HG02642 (cell line): ENCODE measurements at regions not wholly inside any gene's neighbourhood (a gene's known extent, or its start where the extent isn't known, plus 50 kb on each side); places are given as distances from the start of the nearest gene placed in this dataset.

Source experiments
- ATAC-seq: cut with Tn5 transposase; IDR thresholded peaks from one replicate; pipeline ENCODE4 v1.9.1; 2021; ENCODE audit warnings: mild to moderate bottlenecking; ENCODE audit not compliant: unreplicated experiment, poor library complexity

DNA sequence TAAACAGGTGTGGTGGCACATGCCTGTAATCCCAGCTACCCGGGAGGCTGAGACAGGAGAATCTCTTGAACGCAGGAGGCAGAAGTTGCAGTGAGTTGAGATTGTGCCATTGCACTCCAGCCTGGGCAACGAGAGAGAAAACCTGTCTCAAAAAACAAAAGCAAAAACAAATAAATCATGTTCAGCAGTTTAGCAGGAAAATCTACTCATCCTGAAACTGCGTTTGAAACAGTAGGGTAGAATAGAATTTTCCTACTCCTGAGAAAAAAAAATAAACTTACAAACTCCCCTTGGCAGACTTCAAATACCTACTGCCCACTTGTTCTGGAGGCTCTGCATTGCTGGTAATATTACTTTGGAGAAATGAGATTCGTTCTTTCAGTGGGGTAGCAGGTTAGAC lies 367.7 kb downstream of the GADD45G start:
- no peak for ATAC-seq

DNA sequence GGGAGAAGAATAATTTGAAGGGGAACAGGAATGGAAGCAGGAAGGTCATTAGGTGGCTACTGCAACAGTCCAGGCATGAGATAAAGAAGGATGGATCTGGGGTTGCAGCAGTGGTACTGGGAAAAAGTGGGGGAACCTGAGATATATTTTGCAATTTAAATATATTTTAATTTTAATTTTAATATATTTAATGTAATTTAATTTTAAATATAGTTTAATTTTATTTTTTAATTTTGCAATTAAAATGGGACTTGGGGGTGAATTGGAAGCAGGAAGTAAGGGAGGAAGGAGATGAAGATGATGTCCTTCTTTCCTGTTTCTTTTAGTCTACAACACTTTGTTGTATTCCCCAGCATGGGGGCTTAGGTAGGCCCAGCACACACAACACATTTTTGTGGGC lies 369.8 kb downstream of the GADD45G start:
- no peak for ATAC-seq

DNA sequence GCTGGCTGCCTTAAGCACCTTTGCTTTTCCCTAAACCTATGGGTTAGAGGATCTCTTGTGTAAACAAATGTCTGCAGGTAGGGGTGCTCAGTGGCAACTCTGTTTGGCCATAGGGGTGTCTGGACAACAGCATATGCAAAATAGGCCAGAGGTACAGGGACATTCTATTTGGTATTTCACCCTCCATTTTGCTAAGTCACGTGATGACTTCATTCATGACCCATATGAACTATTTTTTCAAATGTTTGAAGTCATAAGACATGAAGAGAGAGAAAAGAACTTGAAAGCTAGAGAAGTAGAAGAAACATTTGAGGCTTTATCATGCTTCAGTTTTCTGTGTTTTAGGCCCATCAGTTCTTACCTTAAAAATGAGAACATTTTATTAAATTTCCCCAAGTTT lies 370.2 kb downstream of the GADD45G start:
- ATAC-seq = no peak

DNA sequence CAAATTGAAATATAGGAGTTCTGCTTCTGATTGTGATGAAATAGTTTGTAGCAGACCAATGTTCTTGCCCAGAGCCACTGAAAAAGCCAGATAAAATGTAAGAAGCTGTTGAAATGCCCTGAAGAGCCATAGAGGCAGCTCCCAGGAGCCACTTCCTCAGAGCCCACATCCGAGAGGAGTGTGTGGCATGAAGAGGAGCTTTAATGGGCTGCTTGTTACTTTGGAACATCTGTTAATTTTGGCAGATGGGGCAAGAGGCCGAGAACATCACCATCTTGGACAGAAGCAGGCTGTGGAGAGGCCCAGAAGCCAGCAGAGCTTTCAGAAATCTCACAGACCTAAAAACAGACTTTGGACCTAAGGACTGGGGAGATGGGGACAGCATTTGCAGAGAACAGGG lies 370.8 kb downstream of the GADD45G start:
- ATAC-seq = no peak

DNA sequence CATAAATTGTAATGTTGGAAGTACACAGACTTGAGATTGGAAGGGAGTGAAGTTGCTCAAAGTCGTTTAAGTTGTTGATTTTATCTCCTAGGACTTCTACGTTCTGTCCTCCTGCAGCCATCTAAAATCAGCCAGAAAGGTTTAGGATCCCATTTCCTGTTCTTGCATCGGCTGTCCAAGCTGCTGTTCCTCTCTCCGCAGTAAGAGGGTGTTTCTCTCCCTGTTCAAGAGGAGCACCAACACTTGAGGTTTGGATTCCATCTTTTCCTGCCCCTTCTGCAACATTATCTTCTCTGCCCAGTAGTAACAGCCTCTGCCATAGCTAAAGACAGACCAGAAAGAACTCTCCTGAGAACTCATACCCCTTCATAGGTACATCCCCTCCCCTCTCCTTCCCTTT lies 373.4 kb downstream of the GADD45G start:
- ATAC-seq = no peak

DNA sequence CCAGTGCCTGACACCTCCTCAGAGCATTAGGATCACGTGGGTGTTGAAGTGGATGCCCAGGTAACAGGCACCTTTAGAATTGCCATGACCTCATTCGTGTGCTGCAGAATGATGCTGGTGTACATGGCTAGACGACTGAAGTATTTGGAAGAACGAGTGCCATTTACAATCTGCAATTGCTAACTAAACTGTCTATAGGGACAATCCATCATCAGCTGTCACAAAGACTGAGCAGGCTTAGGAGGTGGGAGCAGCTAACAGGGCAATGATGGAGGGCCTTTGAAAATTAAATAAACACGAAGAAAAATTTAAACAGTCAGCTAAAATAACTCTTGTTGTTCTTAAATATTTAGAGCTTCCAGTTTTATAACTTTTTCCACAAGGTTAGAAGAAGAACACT lies 375.8 kb downstream of the GADD45G start:
- ATAC-seq = no peak

DNA sequence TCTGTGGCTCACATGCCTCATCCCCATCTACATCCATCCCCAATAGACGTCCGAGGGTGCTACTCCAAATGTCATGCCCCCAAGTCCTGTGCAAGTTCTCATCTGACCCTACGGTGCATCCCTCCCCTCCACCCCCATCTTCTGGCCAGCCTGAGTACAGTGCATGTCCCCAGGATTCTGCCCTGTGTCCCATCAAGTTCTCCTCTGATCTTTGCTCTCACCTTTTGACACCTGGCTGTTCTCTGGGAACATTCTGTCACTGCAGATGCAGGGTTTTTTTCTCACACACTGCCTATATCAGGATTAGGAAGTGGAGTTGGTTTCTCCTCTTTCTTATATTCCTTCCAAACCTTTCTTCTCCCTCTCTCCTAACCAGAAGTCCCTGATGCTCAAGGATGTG lies 377.2 kb downstream of the GADD45G start:
- ATAC-seq = no peak

DNA sequence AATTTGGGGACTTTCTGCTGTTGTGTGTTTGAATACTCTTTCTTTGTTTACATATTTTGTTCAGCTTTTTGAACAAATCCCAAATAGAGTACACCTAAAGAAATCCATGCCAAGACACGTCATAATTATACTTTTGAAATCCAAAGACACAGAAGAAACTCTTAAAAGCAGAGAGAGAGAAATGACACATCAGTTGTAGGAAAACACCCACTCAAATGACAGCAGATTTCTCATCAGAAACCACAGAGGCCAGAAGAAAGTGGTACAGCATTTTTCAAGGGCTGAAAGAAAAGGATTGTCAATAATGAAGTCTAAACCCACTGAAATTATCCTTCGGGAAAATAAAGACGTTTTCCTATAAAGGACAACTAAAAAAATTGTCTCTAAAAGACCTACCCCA lies 378.6 kb downstream of the GADD45G start:
- ATAC-seq = no peak

DNA sequence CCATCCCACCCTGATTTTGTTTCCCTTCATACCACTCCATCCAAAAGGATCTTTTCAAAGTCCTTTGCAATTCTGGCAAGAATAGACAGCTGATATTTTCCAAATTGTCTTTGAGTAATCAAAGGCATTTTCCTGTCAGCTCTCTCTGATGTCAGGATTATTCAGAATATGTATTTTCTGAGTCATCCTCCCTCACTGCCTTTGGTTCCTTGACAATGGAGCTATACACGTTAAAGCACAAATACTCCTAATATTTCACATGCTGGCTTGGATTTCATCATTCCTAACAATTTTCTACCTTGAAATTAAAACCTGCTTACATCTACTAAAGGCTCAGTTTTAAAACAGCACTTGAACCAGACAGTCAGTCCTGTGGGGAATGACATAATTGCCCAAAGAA lies 379.4 kb downstream of the GADD45G start:
- no peak for ATAC-seq

DNA sequence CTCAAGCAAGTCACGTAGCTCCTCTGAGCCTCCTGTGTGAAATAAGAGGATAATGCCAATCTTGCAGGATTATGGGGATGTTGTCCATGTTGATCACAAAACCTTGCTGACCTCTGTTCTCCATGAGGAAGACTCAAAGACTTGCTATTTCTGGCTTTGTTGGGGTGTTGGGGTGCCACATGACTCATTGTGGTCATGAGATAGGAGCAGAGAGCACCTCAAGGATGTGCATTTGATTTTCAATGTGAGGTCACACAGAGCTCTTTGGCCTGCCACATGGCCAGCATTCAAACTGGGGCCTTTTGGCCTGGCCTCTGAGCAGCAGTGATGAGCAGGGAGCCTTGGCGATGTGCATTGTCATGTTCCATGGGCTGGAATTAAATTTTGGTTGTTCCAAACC lies 380.3 kb downstream of the GADD45G start:
- no peak for ATAC-seq

DNA sequence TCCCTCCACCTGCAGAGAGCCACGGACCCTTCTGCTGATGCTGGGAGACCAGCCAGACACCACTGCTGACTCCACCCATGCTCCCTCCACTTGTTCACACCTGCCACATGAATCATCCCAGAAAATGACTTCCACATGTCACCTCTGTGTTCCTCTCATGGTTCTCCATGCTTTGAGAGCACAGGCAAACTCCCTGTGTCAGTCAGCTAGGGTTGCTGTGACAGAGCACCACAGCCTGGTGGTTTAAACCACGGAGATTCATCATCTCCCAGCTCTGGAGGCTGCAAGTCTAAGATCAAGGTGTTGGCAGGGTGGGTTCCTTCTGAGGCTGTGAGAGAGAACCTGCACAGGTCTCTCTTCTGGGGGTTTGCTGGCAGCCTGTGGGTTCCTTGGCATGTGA lies 381.4 kb downstream of the GADD45G start:
- no peak for ATAC-seq

DNA sequence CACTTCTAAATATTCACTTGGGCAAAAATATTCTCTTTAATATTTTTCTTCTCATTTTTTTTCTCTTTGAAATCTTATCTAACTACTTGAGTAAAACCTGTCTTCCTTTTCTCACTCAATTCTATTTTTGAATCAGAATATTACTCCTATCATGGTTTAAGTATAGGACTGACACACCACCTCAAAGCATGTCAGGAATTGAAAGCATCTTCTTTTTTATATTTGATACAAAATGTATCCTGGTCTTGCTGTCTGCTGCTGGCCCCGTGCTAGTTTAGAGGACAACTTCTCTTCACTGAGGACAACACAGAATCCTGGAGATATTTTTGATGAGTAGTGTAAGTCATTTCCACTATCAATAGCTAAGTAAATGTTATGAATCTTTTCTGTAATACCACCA lies 383.6 kb downstream of the GADD45G start:
- ATAC-seq = no peak

DNA sequence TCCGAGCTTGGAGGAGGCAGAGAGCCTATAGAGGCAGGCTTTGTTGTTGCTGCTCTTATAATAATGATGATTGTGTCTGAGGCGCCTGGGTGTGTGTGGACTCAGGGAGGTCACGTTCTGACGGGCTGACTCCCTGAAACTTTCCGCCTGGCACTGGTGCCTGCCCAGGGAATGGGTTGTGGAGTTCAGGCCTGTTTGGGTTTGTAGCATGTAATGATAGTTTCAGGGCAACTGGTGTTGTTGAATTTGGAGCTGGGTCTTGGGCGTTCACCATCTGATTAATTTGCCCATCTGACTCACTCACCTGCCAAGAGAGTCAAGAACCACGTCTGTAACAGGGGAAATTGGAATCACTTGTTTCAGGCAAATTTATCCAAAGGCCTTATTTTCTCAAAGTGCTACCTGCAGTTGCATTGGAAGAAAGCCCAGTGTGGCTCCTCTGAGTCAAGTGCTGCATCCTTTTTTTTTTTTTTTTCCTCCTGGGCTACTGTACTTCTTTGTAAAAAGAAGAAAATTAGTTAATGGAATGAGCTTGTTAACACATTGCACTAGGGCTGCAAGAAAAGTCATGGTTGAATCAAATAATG lies 386.5 kb downstream of the GADD45G start:
- no peak for ATAC-seq

DNA sequence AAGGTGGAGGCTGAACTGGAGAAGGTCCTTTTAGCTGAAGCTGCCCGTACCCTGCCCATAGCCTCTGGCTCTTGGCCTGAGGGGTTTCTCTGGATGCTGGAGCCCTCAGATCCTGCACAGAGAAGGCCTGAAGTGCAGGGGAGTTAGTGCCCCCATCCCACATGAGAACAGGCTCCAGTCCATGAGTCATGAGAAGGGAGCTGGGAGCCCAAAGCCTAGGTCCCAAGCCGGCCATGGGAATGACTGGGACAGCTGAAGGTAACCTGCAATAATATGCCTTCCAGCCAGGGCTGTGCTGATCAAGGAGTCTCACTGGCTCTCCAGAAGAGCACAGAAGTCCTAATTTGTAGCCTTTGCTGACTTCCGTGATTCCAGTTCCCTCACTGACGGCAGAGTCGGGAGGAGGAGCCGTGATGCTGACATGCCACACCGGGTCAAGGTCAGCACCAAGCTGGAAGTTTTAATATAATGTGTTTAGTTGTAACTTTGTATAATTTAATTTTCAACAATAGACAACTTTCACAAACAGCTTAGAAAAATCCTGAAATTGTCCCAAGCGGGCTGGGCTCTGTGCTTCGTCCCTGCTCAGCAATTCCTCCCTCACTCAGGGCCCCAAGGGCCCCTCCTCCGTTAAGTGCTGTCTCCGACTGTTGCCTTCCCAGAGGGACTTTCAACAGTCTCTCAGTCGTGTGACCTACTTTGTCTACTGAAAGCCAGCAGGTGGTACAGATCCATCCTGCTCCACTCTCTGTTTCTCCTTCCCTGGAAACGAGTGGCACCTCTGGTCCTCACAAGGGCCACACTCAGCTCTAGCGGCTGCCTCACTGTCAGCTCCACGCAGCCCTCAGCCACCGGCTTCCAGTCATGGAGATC lies 387.8 kb downstream of the GADD45G start:
- no peak for ATAC-seq

DNA sequence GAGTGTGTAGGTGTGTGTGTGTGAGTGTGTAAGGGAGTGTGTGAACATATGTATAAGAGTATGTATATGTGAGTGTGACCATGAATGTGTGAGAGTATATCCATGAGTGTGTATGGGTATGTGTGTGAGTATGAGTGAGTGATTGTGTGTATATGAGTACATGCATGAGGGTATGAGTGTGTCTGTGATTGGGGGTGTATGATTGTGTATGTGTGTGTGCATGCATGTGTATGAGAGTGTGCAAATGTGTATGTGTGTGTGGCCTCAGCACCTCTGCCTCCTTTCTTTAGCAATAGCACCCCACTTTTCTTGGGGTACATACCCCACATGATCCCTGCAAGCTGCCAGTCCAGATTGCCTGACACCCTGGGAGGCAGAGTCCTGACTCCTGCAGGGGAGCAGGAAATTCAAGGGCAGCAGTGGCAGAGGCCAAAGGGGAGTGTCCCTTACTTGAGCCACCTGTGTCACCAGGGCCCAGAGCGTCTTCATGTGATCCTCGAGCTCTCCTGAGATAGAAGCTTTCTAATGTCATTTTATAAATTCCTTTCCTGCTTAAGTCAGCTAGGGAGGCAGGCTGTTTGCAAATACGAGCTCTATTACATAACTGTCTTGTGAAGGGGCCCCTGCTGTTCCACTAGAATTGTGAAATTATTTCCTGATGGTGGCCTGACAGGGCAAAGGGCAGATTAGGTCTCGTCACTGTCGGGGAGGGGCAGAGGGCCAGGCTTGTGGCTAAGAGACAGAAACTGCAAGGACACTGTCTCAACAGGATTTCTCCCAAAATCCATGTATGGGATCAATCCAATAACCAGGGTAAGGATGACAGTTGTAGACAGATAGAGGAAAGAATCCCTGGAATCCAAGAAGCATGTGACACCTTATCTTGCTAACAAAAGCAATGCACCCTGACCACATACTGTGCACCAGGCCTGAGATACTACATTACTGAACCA lies 389.1 kb downstream of the GADD45G start:
- no peak for ATAC-seq

DNA sequence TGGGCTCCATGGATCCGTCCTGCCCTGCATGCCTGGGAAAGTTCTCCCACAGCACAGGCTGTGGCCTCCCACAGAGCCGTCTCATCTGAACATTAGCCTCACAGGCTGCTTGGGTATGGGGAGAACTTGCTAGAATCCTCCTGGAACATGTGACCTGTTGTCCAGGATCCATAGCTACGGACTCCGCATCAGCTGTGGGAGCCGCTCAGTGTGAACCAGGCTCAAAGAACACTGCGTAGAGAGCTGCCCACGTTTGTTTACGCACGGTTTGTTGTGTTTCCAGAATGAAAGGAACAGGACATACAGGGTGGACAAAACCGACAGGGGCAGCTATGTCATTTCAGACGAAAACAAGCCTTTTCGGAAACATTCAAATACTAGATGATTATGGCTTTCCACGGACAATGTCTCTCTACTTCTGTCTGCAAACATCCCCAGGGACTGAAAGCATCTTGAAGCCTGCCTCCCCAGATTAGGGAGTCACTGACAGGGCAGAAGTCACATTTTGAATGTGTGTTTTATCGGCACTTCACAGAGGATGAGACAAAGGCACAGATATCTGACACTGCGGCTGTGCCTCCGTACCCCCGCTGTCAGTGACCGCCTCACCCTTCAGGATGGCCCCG lies 390.3 kb downstream of the GADD45G start:
- no peak for ATAC-seq

DNA sequence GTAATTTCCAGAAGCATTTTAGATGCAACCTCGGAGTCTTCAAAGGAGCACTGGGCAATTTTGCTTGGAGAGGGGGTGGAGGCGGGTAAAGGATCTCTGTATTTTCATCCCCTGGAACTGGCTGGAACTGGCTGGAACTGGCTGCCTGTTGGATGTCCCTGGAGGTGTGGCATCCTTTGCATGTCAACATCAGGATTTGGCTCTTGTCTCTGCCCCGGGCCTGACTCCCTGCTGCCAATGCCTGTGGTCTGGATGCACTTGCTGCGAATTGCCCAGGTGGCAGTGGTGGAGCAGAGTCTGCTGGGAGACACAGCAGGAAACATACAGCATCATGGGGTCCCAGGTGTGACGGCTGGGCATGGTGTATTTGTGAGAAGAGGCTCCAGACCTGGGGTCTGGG lies 391.3 kb downstream of the GADD45G start:
- no peak for ATAC-seq

DNA sequence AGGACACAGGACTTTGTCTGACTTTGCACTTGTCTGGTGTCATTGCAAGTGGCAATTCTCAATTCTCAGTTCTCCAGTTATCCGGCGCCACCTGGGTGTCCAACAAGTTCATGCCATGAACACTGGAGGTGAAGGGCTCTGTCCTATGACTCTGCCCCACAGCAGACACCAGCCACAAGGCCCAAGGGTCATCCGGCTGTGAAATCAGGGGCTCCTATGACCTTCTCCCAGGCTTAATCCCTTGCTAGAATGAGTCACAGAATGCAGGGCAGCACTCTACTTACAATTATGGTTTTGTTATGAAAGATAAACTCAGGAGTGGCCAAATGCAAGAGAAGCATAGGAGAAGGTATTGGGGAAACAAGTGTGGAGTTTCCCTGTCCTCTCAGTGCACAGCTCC lies 392.0 kb downstream of the GADD45G start:
- no peak for ATAC-seq

DNA sequence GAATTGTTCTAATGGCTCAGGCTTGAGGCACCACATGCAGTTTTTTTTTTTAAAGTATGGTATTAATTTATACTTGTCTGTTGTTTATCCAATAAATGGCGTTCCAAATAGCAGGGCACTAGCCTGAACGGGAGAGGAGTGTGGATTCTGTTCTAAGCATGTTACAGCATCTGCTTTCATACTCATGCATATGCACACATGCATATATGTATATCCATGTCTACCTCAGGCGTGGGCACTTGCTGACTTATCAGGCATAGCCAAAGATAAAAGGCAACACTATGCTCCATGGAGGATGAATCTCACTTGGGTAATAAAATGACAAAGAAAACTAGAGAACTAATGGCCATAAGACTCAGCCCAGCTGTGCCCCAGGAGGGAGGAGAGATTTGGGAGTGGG lies 393.8 kb downstream of the GADD45G start:
- ATAC-seq = no peak

DNA sequence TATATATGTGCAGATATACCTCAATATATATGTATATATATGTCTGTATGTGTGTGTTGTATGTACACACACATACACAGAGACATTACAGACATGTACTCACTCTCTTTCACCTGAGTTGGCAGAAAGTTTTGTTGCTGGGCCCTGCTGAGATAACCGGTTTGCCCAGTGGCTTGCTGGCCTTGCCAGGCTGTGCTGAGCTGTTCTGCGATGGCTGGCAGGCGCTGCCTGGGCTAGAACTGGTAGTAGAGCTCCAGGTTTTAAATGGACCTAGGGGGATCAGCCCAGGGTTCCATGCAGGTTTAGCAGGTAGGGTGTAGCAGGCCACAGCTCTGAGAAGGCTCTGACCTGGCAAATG lies 394.3 kb downstream of the GADD45G start:
- ATAC-seq = no peak
